H1 (cell line): ENCODE measurements at regions not wholly inside any gene's neighbourhood (a gene's known extent, or its start where the extent isn't known, plus 50 kb on each side); places are given as distances from the start of the nearest gene placed in this dataset.

Experiments used
- ATF3 ChIP-seq: IDR thresholded peaks from 2 replicates; pipeline ENCODE4 v1.6.1; 2011; ENCODE audit warnings: low read depth, mild to moderate bottlenecking, low read length; ENCODE audit not compliant: insufficient read depth
- BACH1 ChIP-seq: IDR thresholded peaks from 2 replicates; pipeline ENCODE4 v1.6.1; 2012; ENCODE audit warnings: low read length, improper control_type of control experiment
- CTCF ChIP-seq, 3 experiments: IDR thresholded peaks; 1 replicate in 2 of 3; 2 replicates in 1 of 3; pipeline versions ENCODE4 v1.5.1 to v1.6.1; 2011; ENCODE audit warnings: low read length in 3 of 3, mild to moderate bottlenecking in 3 of 3, inconsistent platforms in 2 of 3, low read depth in 1 of 3, moderate library complexity in 1 of 3; ENCODE audit not compliant: insufficient read depth in 1 of 3; ENCODE audit errors: control extremely low read depth in 1 of 3
- EP300 ChIP-seq, 2 experiments: IDR thresholded peaks; 1 replicate in 1 of 2; 2 replicates in 1 of 2; pipeline ENCODE4 v1.6.1; 2011 to 2012; ENCODE audit warnings: low read depth in 2 of 2, low read length in 2 of 2, mild to moderate bottlenecking in 2 of 2, borderline replicate concordance in 1 of 2, inconsistent platforms in 1 of 2, moderate library complexity in 1 of 2
- HDAC2 ChIP-seq, 2 experiments: fragments of 300-600 bp in 1 of 2; sonication (generic) in 1 of 2; IDR thresholded peaks; 2 replicates each; pipeline ENCODE4 v1.6.1; 2011 to 2012; ENCODE audit warnings: low read depth in 2 of 2, low read length in 2 of 2, mild to moderate bottlenecking in 2 of 2, moderate library complexity in 2 of 2, borderline replicate concordance in 1 of 2, inconsistent platforms in 1 of 2
- KDM1A ChIP-seq: fragments of 200-600, 300-600 bp; sonication (generic); IDR thresholded peaks from 2 replicates; pipeline ENCODE4 v1.7.1; 2016; ENCODE audit warnings: mild to moderate bottlenecking, low read length, borderline replicate concordance
- POLR2A ChIP-seq, 2 experiments: IDR thresholded peaks; 1 replicate in 1 of 2; 2 replicates in 1 of 2; pipeline ENCODE4 v1.6.1; 2011; ENCODE audit warnings: low read depth in 2 of 2, low read length in 2 of 2, mild to moderate bottlenecking in 2 of 2; ENCODE audit errors: control extremely low read depth in 1 of 2
- POLR2AphosphoS5 ChIP-seq: IDR thresholded peaks from 2 replicates; pipeline ENCODE4 v1.6.1; 2011; ENCODE audit warnings: low read depth, low read length
- SIRT6 ChIP-seq: IDR thresholded peaks from one replicate; pipeline ENCODE4 v1.7.1; 2012; ENCODE audit warnings: low read length, inconsistent platforms
- SP1 ChIP-seq: IDR thresholded peaks from 2 replicates; pipeline ENCODE4 v1.6.1; 2011; ENCODE audit warnings: low read depth, low read length
- SP2 ChIP-seq: IDR thresholded peaks from 2 replicates; pipeline ENCODE4 v1.6.1; 2012; ENCODE audit warnings: mild to moderate bottlenecking, low read length, inconsistent platforms
- TAF1 ChIP-seq: IDR thresholded peaks from 2 replicates; pipeline ENCODE4 v1.6.1; 2011; ENCODE audit warnings: mild to moderate bottlenecking, low read depth, low read length
- YY1 ChIP-seq: IDR thresholded peaks from 2 replicates; pipeline ENCODE4 v1.6.1; 2011; ENCODE audit warnings: low read depth, mild to moderate bottlenecking, low read length

- TF ChIP-seq SP2 (no peak), POLR2A (IDR thresholded peaks at IDR 0.05; ENCODE audit: control extremely low read depth in 1 of 2, low read depth in 2 of 2, low read length in 2 of 2) (no peak), YY1 (no peak), EP300 (IDR thresholded peaks at IDR 0.05; ENCODE audit: borderline replicate concordance in 1 of 2, low read depth in 2 of 2, low read length in 2 of 2) (no peak), TAF1 (no peak), CTCF (IDR thresholded peaks at IDR 0.05; ENCODE audit: control extremely low read depth in 1 of 3, insufficient read depth in 1 of 3, low read depth in 1 of 3, low read length in 3 of 3) (no peak), POLR2AphosphoS5 (no peak), SIRT6 (no peak), BACH1 (no peak), KDM1A (no peak), HDAC2 (IDR thresholded peaks at IDR 0.05; ENCODE audit: borderline replicate concordance in 1 of 2, low read depth in 2 of 2, low read length in 2 of 2) (no peak), ATF3 (no peak), SP1 (no peak)
Measured at GRCh38 chr2:123839326-123839725, 185.8 kb upstream of the CNTNAP5 start.
